HCT116 (cell line): ENCODE measurements at regions not wholly inside any gene's neighbourhood (a gene's known extent, or its start where the extent isn't known, plus 50 kb on each side); places are given as distances from the start of the nearest gene placed in this dataset.

Experiments
- ATAC-seq: fragments of 200-7000 bp; cut with Tn5 transposase; 2 replicates; pipeline ENCODE4 v1.9.1; 2020; ENCODE audit warnings: mild to moderate bottlenecking, moderate library complexity
- BruUV-seq: library from RNA; stranded (reverse); fragments of 400-500 nt; replicated peaks from 2 replicates; lab custom pipeline; 2021; lab: Mats Ljungman, UMichigan
- CTCF ChIA-PET: fragments of 300-600 bp; sonication (Branson Sonifier 250); formaldehyde crosslinking; loops from one replicate; lab custom pipeline; 2021; ENCODE audit warnings: antibody characterized with exemption; lab: Charles Lee
- POLR2A ChIA-PET: fragments of 300-600, 350-600 bp; sonication (Branson Sonifier 250); formaldehyde crosslinking; loops from one replicate; lab custom pipeline; 2021; ENCODE audit warnings: antibody characterized with exemption; lab: Charles Lee
- RAD21 ChIA-PET, 2 experiments: fragments of 300-600 bp; sonication (Branson Sonifier 250); formaldehyde crosslinking; loops; one replicate each; lab custom pipeline; 2023; ENCODE audit warnings: low total read pairs in 2 of 2; ENCODE audit not compliant: uncharacterized antibody in 2 of 2, unreplicated experiment in 2 of 2, low non-redundant PET in 1 of 2; lab: Charles Lee
- DNase-seq: peaks from one replicate; pipeline ENCODE4 v3.0.0-alpha.2; 2010; ENCODE audit warnings: low read depth, low spot score
- H2AFZ ChIP-seq: fragments of 200-600 bp; shearing (Covaris generic), sonication (generic); 2 replicates; pipeline ENCODE4 v1.6.1; 2017; ENCODE audit warnings: low read depth, mixed run types, mixed read lengths, antibody characterized with exemption, low read length; ENCODE audit not compliant: poor library complexity, severe bottlenecking
- H3K27ac ChIP-seq: 2 replicates; pipeline ENCODE4 v1.5.1; 2012; ENCODE audit warnings: low read depth, low read length
- H3K27me3 ChIP-seq: fragments of 200-600 bp; sonication (generic); 2 replicates; pipeline ENCODE4 v1.6.1; 2016; ENCODE audit warnings: mixed run types, low read length, mixed read lengths; ENCODE audit not compliant: insufficient read depth
- H3K36me3 ChIP-seq, 2 experiments: fragments of 200-500 bp in 1 of 2; fragments of 200-600 bp in 1 of 2; sonication (Bioruptor generic) in 1 of 2; sonication (generic) in 1 of 2; 2 replicates each; pipeline versions ENCODE4 v1.5.1 to v1.6.1; 2014 to 2016; ENCODE audit warnings: low read length in 2 of 2, inconsistent platforms in 1 of 2, mixed read lengths in 1 of 2, mixed run types in 1 of 2; ENCODE audit not compliant: insufficient read depth in 2 of 2, control insufficient read depth in 1 of 2
- H3K4me1 ChIP-seq, 2 experiments: fragments of 200-600 bp in 1 of 2; sonication (generic) in 1 of 2; 2 replicates each; pipeline versions ENCODE4 v1.5.1 to v1.6.1; 2012 to 2017; ENCODE audit warnings: low read length in 2 of 2, inconsistent platforms in 1 of 2, mild to moderate bottlenecking in 1 of 2, mixed read lengths in 1 of 2, mixed run types in 1 of 2, moderate library complexity in 1 of 2; ENCODE audit not compliant: insufficient read depth in 2 of 2, control insufficient read depth in 1 of 2
- H3K4me2 ChIP-seq: fragments of 200-600 bp; sonication (generic); 2 replicates; pipeline ENCODE4 v1.6.1; 2017; ENCODE audit warnings: mixed run types, low read length, mixed read lengths
- H3K4me3 ChIP-seq, 2 experiments: fragments of 200-600 bp in 1 of 2; sonication (generic) in 1 of 2; replicated peaks in 1 of 2; 2 replicates each; pipeline ENCODE4 v1.5.1; 2011 to 2016; ENCODE audit warnings: low read length in 2 of 2, control low read depth in 1 of 2, low read depth in 1 of 2, mild to moderate bottlenecking in 1 of 2, mixed read lengths in 1 of 2, mixed run types in 1 of 2
- H3K79me2 ChIP-seq: fragments of 200-600 bp; sonication (generic); 2 replicates; pipeline ENCODE4 v1.6.1; 2017; ENCODE audit warnings: mild to moderate bottlenecking, mixed run types, low read length, moderate library complexity, mixed read lengths; ENCODE audit not compliant: insufficient read depth
- H3K9ac ChIP-seq: fragments of 200-600 bp; sonication (generic); 2 replicates; pipeline ENCODE4 v1.6.1; 2016; ENCODE audit warnings: low read length, mixed read lengths
- H3K9me2 ChIP-seq: fragments of 200-600 bp; sonication (generic), shearing (Covaris generic); 2 replicates; pipeline ENCODE4 v1.6.1; 2017; ENCODE audit warnings: mixed run types, mild to moderate bottlenecking, moderate library complexity; ENCODE audit not compliant: insufficient read depth
- H3K9me3 ChIP-seq, 2 experiments: fragments of 200-500 bp in 1 of 2; fragments of 200-600 bp in 1 of 2; sonication (Bioruptor generic) in 1 of 2; sonication (generic) in 1 of 2; 2 replicates each; pipeline ENCODE4 v1.6.1; 2014 to 2017; ENCODE audit warnings: low read length in 2 of 2, mixed read lengths in 2 of 2, inconsistent platforms in 1 of 2, low read depth in 1 of 2, mild to moderate bottlenecking in 1 of 2, mixed run types in 1 of 2, moderate library complexity in 1 of 2; ENCODE audit not compliant: control insufficient read depth in 1 of 2, insufficient read depth in 1 of 2
- H4K20me1 ChIP-seq: fragments of 200-600 bp; sonication (generic), shearing (Covaris generic); 2 replicates; pipeline ENCODE4 v1.6.1; 2017; ENCODE audit warnings: mixed run types, mild to moderate bottlenecking, moderate library complexity; ENCODE audit not compliant: insufficient read depth
- CBX3 ChIP-seq: IDR thresholded peaks from 2 replicates; pipeline ENCODE4 v1.6.1; 2012; ENCODE audit warnings: low read depth
- EGR1 ChIP-seq: IDR thresholded peaks from 2 replicates; pipeline ENCODE4 v1.6.1; 2012; ENCODE audit warnings: low read depth
- ELF1 ChIP-seq: IDR thresholded peaks from 2 replicates; pipeline ENCODE4 v1.6.1; 2012; ENCODE audit warnings: low read depth, borderline replicate concordance
- ZFX ChIP-seq: fragments of 450-650 bp; IDR thresholded peaks from 2 replicates; pipeline ENCODE4 v1.6.1; 2017
- intact Hi-C: fragments of 100-400 bp; cut with micrococcal nuclease; formaldehyde crosslinking; loops from 2 replicates; pipeline ENCODE4 v1.10.0; 2022
- TF ChIP-seq, protein P1 (sequence below), 3 experiments: fragments of 200-600 bp in 1 of 3; sonication (generic) in 1 of 3; IDR thresholded peaks in 2 of 3; conservative IDR thresholded peaks in 1 of 3; 2 replicates each; pipeline ENCODE4 v1.5.1; 2012 to 2017; ENCODE audit warnings: low read depth in 2 of 3, low read length in 2 of 3, antibody characterized with exemption in 1 of 3, borderline replicate concordance in 1 of 3, control low read depth in 1 of 3, mild to moderate bottlenecking in 1 of 3, mixed read lengths in 1 of 3, mixed run types in 1 of 3, moderate library complexity in 1 of 3; ENCODE audit not compliant: insufficient read depth in 1 of 3

DNA sequence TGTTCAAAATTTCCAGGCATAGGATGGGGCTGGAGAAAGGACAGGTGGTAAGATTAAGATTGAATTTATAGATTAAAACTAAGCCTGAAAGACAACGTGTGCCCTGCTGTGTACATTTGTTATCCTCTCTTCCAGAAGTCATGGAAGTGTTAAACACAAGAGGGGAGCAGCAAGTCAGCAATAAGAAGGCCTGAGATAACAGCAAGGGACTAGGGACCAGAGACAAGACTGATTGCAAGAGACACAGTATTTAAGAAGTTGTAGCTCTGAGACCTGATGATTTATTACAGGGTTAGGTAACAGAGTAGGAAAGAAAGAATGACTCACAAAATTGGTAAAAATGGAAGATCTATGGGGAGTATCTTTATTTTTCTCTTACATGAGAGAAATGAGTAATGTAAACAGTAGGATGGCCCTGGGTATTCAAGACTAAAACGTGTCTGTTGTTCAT is 55.7 kb upstream of the COL1A2 start:
- H3K36me3 ChIP-seq = no peaks in the 10 kb centered on the region
- no peak overlapping the region for H3K4me3 ChIP-seq
- no peak overlapping the region for H2AFZ ChIP-seq
- H3K4me1 ChIP-seq = no peaks in the 10 kb centered on the region
- H3K27ac ChIP-seq = no peak overlapping the region
- no peaks in the 10 kb centered on the region for H4K20me1 ChIP-seq
- CTCF ChIA-PET = no interaction called here
- no peak overlapping the region for H3K9ac ChIP-seq
- no peaks in the 10 kb centered on the region for H3K9me3 ChIP-seq
- H3K9me2 ChIP-seq = no peaks in the 10 kb centered on the region
- POLR2A ChIA-PET = no interaction called here
- ATAC-seq (no peak), DNase-seq (no peak)
- no peaks in the 10 kb centered on the region for H3K79me2 ChIP-seq
- no peaks in the 10 kb centered on the region for H3K27me3 ChIP-seq
- H3K4me2 ChIP-seq = no peak overlapping the region
- TF ChIP-seq ELF1 = no peak
- no peak for TF ChIP-seq CBX3
- no peak for TF ChIP-seq ZFX
- TF ChIP-seq, all 23 proteins: peak for 0
- BruUV-seq = no TSS peak
- RAD21 ChIA-PET = no interaction called here
- intact Hi-C loops = no loop called here

DNA sequence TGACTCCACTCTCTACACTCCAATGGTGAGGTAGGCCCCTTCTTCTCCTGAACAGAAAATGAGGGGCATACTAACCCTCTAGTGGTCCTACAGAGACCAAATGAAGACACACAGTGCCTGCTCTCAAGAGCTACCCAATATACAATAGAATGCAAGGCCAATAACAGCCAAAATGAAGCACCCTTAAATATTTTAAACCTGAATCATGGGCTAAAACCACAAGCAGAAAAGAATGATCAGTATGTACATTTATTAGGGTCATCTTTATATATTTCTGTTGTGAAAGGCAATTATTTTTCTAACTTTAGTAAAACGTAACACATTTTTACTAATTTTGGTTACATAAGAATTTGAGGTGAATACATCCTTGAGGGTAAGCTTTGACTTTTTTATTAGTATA is 49.9 kb upstream of the COL1A2 start:
- H3K36me3 ChIP-seq = no peaks in the 10 kb centered on the region
- H3K9me3 ChIP-seq = no peaks in the 10 kb centered on the region
- no peak overlapping the region for H3K4me3 ChIP-seq
- H3K79me2 ChIP-seq = no peaks in the 10 kb centered on the region
- H3K9me2 ChIP-seq = 0 out of 2 replicates have a peak, but pooled peaks cover 3% of the 10 kb centered on the region
- no peaks in the 10 kb centered on the region for H4K20me1 ChIP-seq
- BruUV-seq = no TSS peak
- intact Hi-C loops = no loop called here
- no peak overlapping the region for H3K9ac ChIP-seq
- H2AFZ ChIP-seq = no peak overlapping the region
- RAD21 ChIA-PET = no interaction called here
- CTCF ChIA-PET = no interaction called here
- no peak for ATAC-seq
- POLR2A ChIA-PET = no interaction called here
- no peak overlapping the region for H3K27ac ChIP-seq
- no peak for TF ChIP-seq EGR1
- TF ChIP-seq, protein P1, sequence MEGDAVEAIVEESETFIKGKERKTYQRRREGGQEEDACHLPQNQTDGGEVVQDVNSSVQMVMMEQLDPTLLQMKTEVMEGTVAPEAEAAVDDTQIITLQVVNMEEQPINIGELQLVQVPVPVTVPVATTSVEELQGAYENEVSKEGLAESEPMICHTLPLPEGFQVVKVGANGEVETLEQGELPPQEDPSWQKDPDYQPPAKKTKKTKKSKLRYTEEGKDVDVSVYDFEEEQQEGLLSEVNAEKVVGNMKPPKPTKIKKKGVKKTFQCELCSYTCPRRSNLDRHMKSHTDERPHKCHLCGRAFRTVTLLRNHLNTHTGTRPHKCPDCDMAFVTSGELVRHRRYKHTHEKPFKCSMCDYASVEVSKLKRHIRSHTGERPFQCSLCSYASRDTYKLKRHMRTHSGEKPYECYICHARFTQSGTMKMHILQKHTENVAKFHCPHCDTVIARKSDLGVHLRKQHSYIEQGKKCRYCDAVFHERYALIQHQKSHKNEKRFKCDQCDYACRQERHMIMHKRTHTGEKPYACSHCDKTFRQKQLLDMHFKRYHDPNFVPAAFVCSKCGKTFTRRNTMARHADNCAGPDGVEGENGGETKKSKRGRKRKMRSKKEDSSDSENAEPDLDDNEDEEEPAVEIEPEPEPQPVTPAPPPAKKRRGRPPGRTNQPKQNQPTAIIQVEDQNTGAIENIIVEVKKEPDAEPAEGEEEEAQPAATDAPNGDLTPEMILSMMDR (IDR thresholded peaks at IDR 0.05 in 2 of 3, conservative IDR thresholded peaks at IDR 0.05 in 1 of 3; ENCODE audit: borderline replicate concordance in 1 of 3, insufficient read depth in 1 of 3, low read depth in 2 of 3, low read length in 2 of 3) = no peak
- TF ChIP-seq ELF1 = no peak
- TF ChIP-seq, all 23 proteins: peak for 0
- no peak for DNase-seq
- H3K27me3 ChIP-seq = no peaks in the 10 kb centered on the region
- H3K4me2 ChIP-seq = no peak overlapping the region
- H3K4me1 ChIP-seq = 0 out of 4 replicates have a peak, but pooled peaks cover 0 to 4% of the 10 kb centered on the region in 2 experiments
